Panc1 (cell line): ENCODE measurements at regions not wholly inside any gene's neighbourhood (a gene's known extent, or its start where the extent isn't known, plus 50 kb on each side); places are given as distances from the start of the nearest gene placed in this dataset.

Source experiments
- ATAC-seq: fragments of 200-7000 bp; cut with Tn5 transposase; 2 replicates; pipeline ENCODE4 v1.9.1; 2020; ENCODE audit warnings: mild to moderate bottlenecking, moderate library complexity
- BruUV-seq: library from RNA; stranded (reverse); fragments of 400-500 nt; replicated peaks from 2 replicates; lab custom pipeline; 2021; lab: Mats Ljungman, UMichigan
- CTCF ChIA-PET: fragments of 300-600 bp; sonication (Branson Sonifier 250); formaldehyde crosslinking; loops from one replicate; lab custom pipeline; 2022; ENCODE audit warnings: antibody characterized with exemption; lab: Charles Lee
- POLR2A ChIA-PET: fragments of 300-600 bp; sonication (Branson Sonifier 250); formaldehyde crosslinking; loops from one replicate; lab custom pipeline; 2022; ENCODE audit warnings: antibody characterized with exemption; lab: Charles Lee
- DNase-seq: peaks from one replicate; pipeline ENCODE4 v3.0.0-alpha.2; 2010; ENCODE audit warnings: low read depth, low spot score
- H3K27ac ChIP-seq: 2 replicates; pipeline ENCODE4 v1.5.1; 2011; ENCODE audit warnings: mild to moderate bottlenecking, low read length, inconsistent platforms
- H3K27me3 ChIP-seq: fragments of 200-500 bp; sonication (Bioruptor generic); 2 replicates; pipeline ENCODE4 v1.6.0; 2014; ENCODE audit warnings: low read length, inconsistent platforms; ENCODE audit not compliant: control insufficient read depth, insufficient read depth
- H3K36me3 ChIP-seq: fragments of 200-500 bp; sonication (Bioruptor generic); 2 replicates; pipeline ENCODE4 v1.5.1; 2014; ENCODE audit warnings: inconsistent platforms, mild to moderate bottlenecking, low read length, moderate library complexity; ENCODE audit not compliant: control insufficient read depth, insufficient read depth
- H3K4me1 ChIP-seq: 2 replicates; pipeline ENCODE4 v1.5.1; 2011; ENCODE audit warnings: inconsistent platforms, mild to moderate bottlenecking, low read length, moderate library complexity; ENCODE audit not compliant: control insufficient read depth, insufficient read depth
- H3K4me3 ChIP-seq, 2 experiments: 2 replicates each; pipeline ENCODE4 v1.5.1; 2011 to 2012; ENCODE audit warnings: low read depth in 2 of 2, low read length in 2 of 2, mild to moderate bottlenecking in 2 of 2, inconsistent platforms in 1 of 2, moderate library complexity in 1 of 2
- H3K9me3 ChIP-seq: fragments of 200-500 bp; sonication (Bioruptor generic); 2 replicates; pipeline ENCODE4 v1.5.1; 2014; ENCODE audit warnings: low read depth, mild to moderate bottlenecking, inconsistent platforms, low read length, moderate library complexity; ENCODE audit not compliant: control insufficient read depth, insufficient read depth
- CTCF ChIP-seq: fragments of 450-650 bp; IDR thresholded peaks from 2 replicates; pipeline ENCODE4 v1.5.1; 2017; ENCODE audit warnings: mild to moderate bottlenecking
- POLR2AphosphoS5 ChIP-seq: IDR thresholded peaks from 2 replicates; pipeline ENCODE4 v1.6.1; 2012; ENCODE audit warnings: mild to moderate bottlenecking, low read depth, low read length, moderate library complexity
- REST ChIP-seq, 2 experiments: IDR thresholded peaks; 2 replicates each; pipeline ENCODE4 v1.6.1; 2011 to 2012; ENCODE audit warnings: low read depth in 2 of 2, control low read depth in 1 of 2, low read length in 1 of 2, mild to moderate bottlenecking in 1 of 2, moderate library complexity in 1 of 2; ENCODE audit not compliant: insufficient read depth in 1 of 2
- SIN3A ChIP-seq: IDR thresholded peaks from 2 replicates; pipeline ENCODE4 v1.6.1; 2012; ENCODE audit warnings: low read depth, mild to moderate bottlenecking, low read length, moderate library complexity, borderline replicate concordance; ENCODE audit not compliant: insufficient read depth
- TCF7L2 ChIP-seq: IDR thresholded peaks from 2 replicates; pipeline ENCODE4 v1.6.1; 2011; ENCODE audit warnings: mild to moderate bottlenecking, low read depth, low read length, inconsistent platforms
- in situ Hi-C: cut with HindIII; loops from 2 replicates; pipeline ENCODE4 v1.10.0; 2016; ENCODE audit warnings: low sequenced_read_pairs, low pct_unique_long_range_greater_than_20kb
- intact Hi-C: fragments of 100-400 bp; cut with micrococcal nuclease; formaldehyde crosslinking; loops from one replicate; pipeline ENCODE4 v1.10.0; 2022; ENCODE audit not compliant: unreplicated experiment

- Histone ChIP-seq H3K27me3 (no peaks in the 10 kb centered on the region), H3K27ac (no peak overlapping the region), H3K36me3 (no peaks in the 10 kb centered on the region), H3K4me1 (no peaks in the 10 kb centered on the region), H3K9me3 (no peaks in the 10 kb centered on the region), H3K4me3 (no peak overlapping the region)
- in situ Hi-C loops (no loop called here), intact Hi-C loops (no loop called here)
- ChIA-PET POLR2A (no interaction called here), CTCF (no interaction called here)
- no TSS peak for BruUV-seq
- no peak for ATAC-seq
- no peak for DNase-seq
- TF ChIP-seq CTCF (no peak), SIN3A (no peak), TCF7L2 (no peak)
Observed at GRCh38 chr21:23822760-23823159, 1784.5 kb downstream of the MRPL39 start.

GRCh38 chr21:23817337-23817736 lies 1789.9 kb downstream of the MRPL39 start:
- no peaks in the 10 kb centered on the region for H3K27me3 ChIP-seq
- in situ Hi-C loops, result no loop called here
- H3K9me3 ChIP-seq, result no peaks in the 10 kb centered on the region
- POLR2A ChIA-PET, result no interaction called here
- no peak for DNase-seq
- CTCF ChIA-PET, result no interaction called here
- no peak overlapping the region for H3K4me3 ChIP-seq
- ATAC-seq, result no peak
- intact Hi-C loops, result no loop called here
- H3K27ac ChIP-seq, result no peak overlapping the region
- BruUV-seq, result no TSS peak
- no peaks in the 10 kb centered on the region for H3K36me3 ChIP-seq
- no peaks in the 10 kb centered on the region for H3K4me1 ChIP-seq
- TF ChIP-seq REST (IDR thresholded peaks at IDR 0.05; ENCODE audit: insufficient read depth in 1 of 2, low read depth in 2 of 2, low read length in 1 of 2) (no peak), POLR2AphosphoS5 (no peak), CTCF (no peak), TCF7L2 (no peak), SIN3A (no peak)

- no peak for ATAC-seq
- Histone ChIP-seq H3K27me3 (no peaks in the 10 kb centered on the region), H3K4me3 (no peak overlapping the region), H3K36me3 (no peaks in the 10 kb centered on the region), H3K9me3 (no peaks in the 10 kb centered on the region), H3K27ac (no peak overlapping the region), H3K4me1 (no peaks in the 10 kb centered on the region)
- intact Hi-C loops (no loop called here), in situ Hi-C loops (no loop called here)
- TF ChIP-seq SIN3A (no peak), CTCF (no peak), REST (IDR thresholded peaks at IDR 0.05; ENCODE audit: insufficient read depth in 1 of 2, low read depth in 2 of 2, low read length in 1 of 2) (no peak), TCF7L2 (no peak), POLR2AphosphoS5 (no peak)
- no peak for DNase-seq
- ChIA-PET CTCF (no interaction called here), POLR2A (no interaction called here)
- BruUV-seq, result no TSS peak
Observed at GRCh38 chr21:23812485-23812884, 1794.8 kb downstream of the MRPL39 start.
